SK-N-DZ (cell line): ENCODE measurements at regions not wholly inside any gene's neighbourhood (a gene's known extent, or its start where the extent isn't known, plus 50 kb on each side); places are given as distances from the start of the nearest gene placed in this dataset.
"Not testable (repeated sequence)": the region's sequence is repeated elsewhere in the genome, so short reads cannot be mapped to it uniquely, and the experiment has no call there.

Experiments used
- DNase-seq: peaks from one replicate; pipeline ENCODE4 v3.0.0-alpha.2; 2015; ENCODE audit warnings: low spot score

DNA sequence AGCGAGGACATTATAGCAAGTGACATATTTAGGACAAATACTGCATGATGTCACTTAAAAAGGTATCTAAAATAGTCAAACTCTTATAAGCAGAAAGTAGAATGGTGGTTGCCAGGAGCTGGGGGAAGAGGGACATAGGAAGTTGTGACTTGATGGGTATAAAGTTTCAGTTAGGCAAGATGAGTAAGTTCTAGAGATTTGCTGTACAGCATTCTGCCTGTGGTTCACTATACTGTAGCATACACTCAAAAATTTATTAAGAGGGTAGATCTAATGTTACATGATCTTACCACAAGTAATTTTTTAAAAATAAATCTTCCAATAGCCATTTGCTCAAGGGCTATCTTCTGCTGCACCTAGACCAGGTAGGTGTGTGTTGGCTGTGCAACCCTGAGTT is 78.1 kb upstream of the NPAS2 start:
- no peak for DNase-seq

GRCh38 chr2:100742277-100743254 is 77.4 kb upstream of the NPAS2 start:
- DNase-seq, result no peak

- no peak for DNase-seq
Observed at GRCh38 chr2:100743741-100744140, 76.2 kb upstream of the NPAS2 start.

DNA sequence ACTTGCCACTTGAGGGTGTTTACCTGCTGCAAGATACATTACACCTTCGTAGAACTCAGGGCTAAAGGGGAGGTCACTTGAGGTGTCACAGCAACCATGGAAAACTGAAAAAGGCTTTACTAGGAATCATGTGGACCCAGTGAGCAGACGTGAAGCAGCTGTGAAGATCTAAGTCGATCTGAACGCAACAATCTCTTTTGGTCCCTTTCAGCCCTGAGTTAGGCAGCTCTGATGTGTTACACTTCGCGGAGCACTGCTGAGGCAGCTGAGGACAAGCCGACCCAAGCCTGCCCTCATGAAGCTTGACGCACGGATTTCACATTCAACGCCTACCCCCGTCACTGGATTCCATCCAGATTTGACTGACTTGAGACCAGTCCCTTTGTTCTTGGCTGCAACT is 75.8 kb upstream of the NPAS2 start:
- DNase-seq, result no peak

- no peak for DNase-seq
Observed at GRCh38 chr2:100744589-100744988, 75.3 kb upstream of the NPAS2 start.

DNA sequence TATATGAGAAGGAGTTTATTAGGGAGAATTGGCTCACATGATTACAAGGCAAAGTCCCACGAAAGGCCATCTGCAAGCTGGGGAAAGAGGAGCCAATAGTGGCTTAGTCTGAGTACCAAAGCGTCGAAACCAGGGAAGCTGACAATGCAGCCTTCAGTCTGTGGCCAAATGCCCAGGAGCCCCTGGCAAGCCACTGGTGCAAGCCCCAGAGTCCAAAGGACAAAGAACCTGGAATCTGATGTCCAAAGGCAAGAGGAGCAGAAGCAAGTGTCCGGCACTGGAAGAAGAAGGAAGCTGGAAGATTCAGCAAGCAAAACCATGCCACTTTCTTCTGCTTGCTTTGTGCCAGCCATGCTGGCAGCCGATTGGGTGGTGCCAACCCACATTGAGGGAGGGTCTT is 74.3 kb upstream of the NPAS2 start:
- no peak for DNase-seq

- no peak for DNase-seq
Observed at GRCh38 chr2:100747551-100747950, 72.4 kb upstream of the NPAS2 start.

GRCh38 chr2:100747996-100748615 is 71.8 kb upstream of the NPAS2 start:
- no peak for DNase-seq

- DNase-seq, result no peak
Observed at GRCh38 chr2:100748673-100749072, 71.3 kb upstream of the NPAS2 start.

DNA sequence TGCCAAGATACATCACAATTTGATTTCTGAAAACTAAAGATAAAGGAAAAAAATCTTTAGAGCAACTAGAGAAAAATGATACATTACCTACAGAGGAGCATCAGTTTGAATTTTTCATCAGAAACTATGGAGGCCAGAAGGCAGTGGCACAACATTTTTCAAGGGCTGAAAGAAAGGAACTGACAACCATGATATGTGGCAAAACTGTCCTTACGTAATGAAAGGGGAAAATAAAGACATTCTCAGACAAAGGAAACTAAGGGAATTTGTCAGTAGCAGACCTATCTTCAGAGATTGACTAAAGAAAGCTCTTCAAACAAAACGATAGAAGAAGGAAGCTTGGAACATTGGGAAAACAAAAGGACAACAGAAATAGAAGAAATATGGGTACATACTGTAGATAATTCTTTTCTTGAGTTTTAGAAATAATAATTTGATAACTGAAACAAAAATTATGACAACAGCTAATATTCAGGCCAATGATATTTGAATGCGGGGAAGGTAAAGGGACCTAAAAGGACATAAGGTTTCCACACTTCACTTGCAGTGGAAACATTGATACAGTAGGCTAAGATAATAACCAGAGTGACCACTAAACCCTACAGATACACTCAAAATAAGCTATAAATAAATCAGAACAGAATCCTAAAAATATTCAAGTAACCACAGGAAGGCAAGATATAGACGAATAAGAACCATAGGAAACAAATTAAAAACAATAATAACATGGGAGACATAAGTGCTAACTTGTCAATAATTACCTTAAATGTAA is 70.0 kb upstream of the NPAS2 start:
- DNase-seq, result no peak

- not testable (repeated sequence) for DNase-seq
Observed at GRCh38 chr2:100751871-100752625, 67.9 kb upstream of the NPAS2 start.

DNA sequence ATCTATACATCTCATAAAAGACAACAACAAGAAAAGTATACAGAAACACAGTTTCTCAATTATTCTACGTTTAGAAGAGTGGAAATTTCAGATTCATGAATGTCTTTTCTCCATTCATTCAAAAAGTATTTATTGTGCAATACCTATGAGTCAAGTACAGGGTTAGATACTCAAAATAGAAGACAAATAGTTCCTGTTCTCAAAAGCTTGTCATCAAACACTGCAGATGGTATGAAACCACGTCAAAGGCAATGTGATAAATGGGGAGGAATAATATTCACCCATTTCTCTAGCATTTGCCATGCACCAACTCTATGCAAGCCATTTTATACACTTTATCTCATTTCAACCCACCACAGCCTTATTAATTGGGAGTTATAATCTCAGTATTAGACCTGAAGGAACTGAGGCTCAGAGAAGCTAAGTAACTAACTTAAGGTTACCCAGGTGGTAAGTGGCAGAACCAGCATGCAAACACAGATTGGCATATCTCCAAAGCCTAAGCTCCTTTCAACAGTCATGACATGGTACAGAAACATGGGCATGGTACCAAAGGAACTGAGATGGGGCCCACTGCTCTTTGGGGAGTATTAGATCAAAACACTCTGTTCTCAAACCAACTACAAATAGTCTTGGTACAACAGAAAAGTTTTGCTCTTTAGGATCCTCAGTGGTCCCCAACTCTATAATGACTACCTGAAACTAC is 67.2 kb upstream of the NPAS2 start:
- DNase-seq, result no peak

DNA sequence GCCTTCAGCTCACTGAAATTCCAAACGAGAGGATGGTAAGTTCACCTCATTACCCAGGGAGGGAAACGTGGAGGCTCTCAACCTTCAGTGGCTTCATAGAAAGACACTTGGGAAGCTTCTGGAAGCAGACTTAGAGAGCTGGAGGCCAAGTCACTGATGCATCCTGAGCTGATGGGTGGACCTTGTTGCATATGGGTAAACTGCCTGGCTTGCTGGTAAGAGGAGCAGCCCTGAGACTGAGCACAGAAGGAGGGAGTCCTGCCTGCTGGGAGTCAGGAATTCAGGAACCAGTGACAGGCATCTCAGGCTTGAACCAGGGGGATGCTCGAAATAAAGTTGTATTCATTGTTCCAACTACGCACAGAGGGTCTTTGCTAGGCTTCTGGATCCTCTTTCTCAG is 66.5 kb upstream of the NPAS2 start:
- DNase-seq, result no peak

- DNase-seq, result no peak
Observed at GRCh38 chr2:100753881-100754280, 66.1 kb upstream of the NPAS2 start.

DNA sequence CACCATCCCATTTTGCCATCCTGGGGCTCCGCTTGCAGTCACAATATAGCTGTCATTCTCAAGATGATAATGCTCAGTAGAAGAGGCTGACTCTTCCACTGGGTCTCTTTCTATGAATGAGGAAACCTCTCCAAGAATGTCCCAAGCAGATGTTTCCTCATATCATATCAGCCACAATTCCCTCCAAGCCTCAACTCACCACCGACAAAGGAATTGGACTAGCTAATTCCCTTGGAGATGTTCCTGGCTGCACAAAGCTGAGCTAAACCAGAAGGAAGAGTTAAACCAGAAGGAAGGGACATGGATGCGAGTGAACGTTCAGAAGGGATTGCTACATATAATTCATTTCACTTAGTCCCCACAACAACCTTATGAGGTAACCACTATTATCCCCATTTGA is 65.0 kb upstream of the NPAS2 start:
- no peak for DNase-seq

- DNase-seq, result no peak
Observed at GRCh38 chr2:100755441-100755840, 64.5 kb upstream of the NPAS2 start.

GRCh38 chr2:100756704-100757103 is 63.2 kb upstream of the NPAS2 start:
- DNase-seq, result no peak

- DNase-seq, result no peak
Observed at GRCh38 chr2:100757621-100758394, 62.1 kb upstream of the NPAS2 start.

DNA sequence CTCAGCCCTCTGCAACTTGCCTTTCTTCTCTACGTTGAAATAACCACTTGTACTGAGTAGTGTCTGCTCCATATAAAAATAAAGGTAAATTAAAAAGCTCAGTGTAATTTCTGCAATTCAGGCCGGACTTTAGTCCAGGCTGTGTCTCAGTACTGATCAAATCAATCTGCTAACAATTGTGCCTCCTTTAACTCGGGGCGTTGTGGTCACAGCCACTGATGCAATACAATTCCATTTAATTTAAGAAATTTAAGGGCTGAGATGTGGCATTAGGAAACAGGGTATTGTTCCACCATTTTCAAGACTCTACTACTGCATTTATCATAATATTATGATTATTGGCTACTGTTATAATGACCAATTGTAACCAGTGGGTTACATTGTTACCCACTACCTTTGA is 60.0 kb upstream of the NPAS2 start:
- no peak for DNase-seq

- no peak for DNase-seq
Observed at GRCh38 chr2:100761365-100761764, 58.6 kb upstream of the NPAS2 start.
